ENCODE measurements at regions not wholly inside any gene's neighbourhood (a gene's known extent, or its start where the extent isn't known, plus 50 kb on each side); places are given as distances from the start of the nearest gene placed in this dataset.

DNA sequence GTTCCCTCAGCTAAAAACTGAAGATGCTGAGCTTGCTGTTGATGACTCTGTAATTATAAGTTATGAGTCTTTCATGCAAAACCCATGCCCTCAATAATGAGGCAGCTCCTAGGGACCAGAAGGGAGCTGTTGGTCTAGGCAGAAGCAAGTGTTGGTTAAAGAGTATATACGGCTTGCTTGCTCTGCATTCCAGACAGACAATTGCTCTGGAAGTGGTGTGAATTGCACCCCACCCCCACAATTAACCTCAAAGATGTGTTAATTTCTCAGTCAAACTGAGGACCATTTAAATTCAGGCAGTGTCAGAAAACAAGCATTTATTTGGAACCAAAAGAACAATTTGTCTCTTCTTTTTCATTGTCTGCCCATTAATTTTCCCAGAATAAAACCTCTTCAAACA lies 163.5 kb upstream of the EOMES start:
- TF ChIP-seq, protein P1, sequence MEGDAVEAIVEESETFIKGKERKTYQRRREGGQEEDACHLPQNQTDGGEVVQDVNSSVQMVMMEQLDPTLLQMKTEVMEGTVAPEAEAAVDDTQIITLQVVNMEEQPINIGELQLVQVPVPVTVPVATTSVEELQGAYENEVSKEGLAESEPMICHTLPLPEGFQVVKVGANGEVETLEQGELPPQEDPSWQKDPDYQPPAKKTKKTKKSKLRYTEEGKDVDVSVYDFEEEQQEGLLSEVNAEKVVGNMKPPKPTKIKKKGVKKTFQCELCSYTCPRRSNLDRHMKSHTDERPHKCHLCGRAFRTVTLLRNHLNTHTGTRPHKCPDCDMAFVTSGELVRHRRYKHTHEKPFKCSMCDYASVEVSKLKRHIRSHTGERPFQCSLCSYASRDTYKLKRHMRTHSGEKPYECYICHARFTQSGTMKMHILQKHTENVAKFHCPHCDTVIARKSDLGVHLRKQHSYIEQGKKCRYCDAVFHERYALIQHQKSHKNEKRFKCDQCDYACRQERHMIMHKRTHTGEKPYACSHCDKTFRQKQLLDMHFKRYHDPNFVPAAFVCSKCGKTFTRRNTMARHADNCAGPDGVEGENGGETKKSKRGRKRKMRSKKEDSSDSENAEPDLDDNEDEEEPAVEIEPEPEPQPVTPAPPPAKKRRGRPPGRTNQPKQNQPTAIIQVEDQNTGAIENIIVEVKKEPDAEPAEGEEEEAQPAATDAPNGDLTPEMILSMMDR (conservative IDR thresholded peaks at IDR 0.05; ENCODE audit: low read depth, low read length), result no peak
- no peak for TF ChIP-seq EZH2 (IDR thresholded peaks at IDR 0.05; ENCODE audit: borderline replicate concordance, low read depth, low read length, poor library complexity, severe bottlenecking)
- intact Hi-C loops (cut with micrococcal nuclease; ENCODE audit: unreplicated experiment), result no loop called here
- POLR2A ChIA-PET (ENCODE audit: low non-redundant PET), result no interaction called here

DNA sequence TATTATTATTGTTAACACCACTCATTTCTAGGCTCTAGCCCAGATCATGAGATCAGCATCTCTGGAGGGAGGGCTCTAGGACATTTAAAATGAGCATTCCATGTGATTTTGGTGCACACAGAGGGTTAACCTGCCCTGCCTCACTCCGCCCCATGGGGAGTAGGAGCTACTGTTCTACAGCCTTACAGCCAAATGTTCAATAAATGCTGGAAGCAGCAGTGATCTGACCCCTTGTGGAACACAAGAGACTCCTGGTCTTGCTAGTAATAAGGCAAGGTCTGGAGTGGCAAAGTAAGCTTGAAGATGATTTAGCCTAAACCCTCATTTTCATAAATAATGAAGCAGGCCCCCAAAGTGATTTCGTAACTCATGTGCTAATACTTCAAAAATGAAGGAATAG lies 166.4 kb upstream of the EOMES start:
- peaks cover 5% of the 10 kb centered on the region for H3K27me3 ChIP-seq (replicated peaks; ENCODE audit: insufficient read depth, low read depth, low read length, poor library complexity)
- no peaks in the 10 kb centered on the region for H3K9me3 ChIP-seq (ENCODE audit: low read depth, low read length, poor library complexity, severe bottlenecking)
- no peak for DNase-seq (ENCODE audit: low spot score)
- no peaks in the 10 kb centered on the region for H3K36me3 ChIP-seq (ENCODE audit: insufficient read depth, low read length, poor library complexity, severe bottlenecking)
- no peak overlapping the region for H3K27ac ChIP-seq (ENCODE audit: low read depth, low read length, poor library complexity, severe bottlenecking)
- intact Hi-C loops (cut with micrococcal nuclease; ENCODE audit: unreplicated experiment), result no loop called here
- H3K4me1 ChIP-seq (ENCODE audit: insufficient read depth, low read length, poor library complexity, severe bottlenecking), result no peaks in the 10 kb centered on the region
- no peak overlapping the region for H3K4me3 ChIP-seq (ENCODE audit: low read depth, low read length, poor library complexity, severe bottlenecking)
- ChIA-PET CTCF (no interaction called here), POLR2A (ENCODE audit: low non-redundant PET) (no interaction called here)
- no peak for TF ChIP-seq EZH2 (IDR thresholded peaks at IDR 0.05; ENCODE audit: borderline replicate concordance, low read depth, low read length, poor library complexity, severe bottlenecking)
- TF ChIP-seq, protein P1 (conservative IDR thresholded peaks at IDR 0.05; ENCODE audit: low read depth, low read length), result no peak
- BruUV-seq (replicated peaks), result no TSS peak

More for the DNA sequence above, 163.5 kb upstream of the EOMES start:
- Histone ChIP-seq H3K4me1 (ENCODE audit: insufficient read depth, low read length, poor library complexity, severe bottlenecking) (no peaks in the 10 kb centered on the region), H3K27me3 (replicated peaks; ENCODE audit: insufficient read depth, low read depth, low read length, poor library complexity) (peaks cover 7% of the 10 kb centered on the region), H3K4me3 (ENCODE audit: low read depth, low read length, poor library complexity, severe bottlenecking) (no peak overlapping the region), H3K9me3 (ENCODE audit: low read depth, low read length, poor library complexity, severe bottlenecking) (no peaks in the 10 kb centered on the region), H3K27ac (ENCODE audit: low read depth, low read length, poor library complexity, severe bottlenecking) (no peak overlapping the region), H3K36me3 (ENCODE audit: insufficient read depth, low read length, poor library complexity, severe bottlenecking) (no peaks in the 10 kb centered on the region)
- no peak for DNase-seq (ENCODE audit: low spot score)
- CTCF ChIA-PET, result interaction anchor here (0.7 kb wide), 1 partner anchor 174 kb away, joined by 11 read pairs; no protein-coding TSS in a partner anchor
- no TSS peak for BruUV-seq (replicated peaks)

DNA sequence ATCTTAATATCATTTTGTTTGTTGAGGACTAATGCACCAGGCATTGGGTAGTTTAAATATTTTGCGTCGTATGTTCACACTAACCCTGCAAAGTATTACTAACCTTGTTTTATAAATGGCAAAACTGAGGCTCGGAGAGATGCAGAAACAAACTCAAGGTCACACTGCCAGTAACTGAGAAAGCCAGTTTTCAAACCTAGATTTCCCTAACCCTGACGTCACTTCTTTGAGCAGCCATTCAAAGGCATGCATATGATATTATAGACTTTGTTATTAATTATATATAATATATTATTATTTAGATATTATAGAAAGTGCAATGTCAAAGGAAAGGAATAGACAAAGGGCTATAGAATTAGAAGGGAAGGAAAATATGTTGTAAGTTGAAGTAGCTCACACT lies 167.6 kb upstream of the EOMES start:
- Histone ChIP-seq H3K27me3 (replicated peaks; ENCODE audit: insufficient read depth, low read depth, low read length, poor library complexity) (peaks cover 9% of the 10 kb centered on the region), H3K9me3 (ENCODE audit: low read depth, low read length, poor library complexity, severe bottlenecking) (no peaks in the 10 kb centered on the region), H3K27ac (ENCODE audit: low read depth, low read length, poor library complexity, severe bottlenecking) (no peak overlapping the region), H3K36me3 (ENCODE audit: insufficient read depth, low read length, poor library complexity, severe bottlenecking) (no peaks in the 10 kb centered on the region), H3K4me1 (ENCODE audit: insufficient read depth, low read length, poor library complexity, severe bottlenecking) (no peaks in the 10 kb centered on the region), H3K4me3 (ENCODE audit: low read depth, low read length, poor library complexity, severe bottlenecking) (no peak overlapping the region)
- no peak for TF ChIP-seq EZH2 (IDR thresholded peaks at IDR 0.05; ENCODE audit: borderline replicate concordance, low read depth, low read length, poor library complexity, severe bottlenecking)
- TF ChIP-seq, protein P1 (conservative IDR thresholded peaks at IDR 0.05; ENCODE audit: low read depth, low read length), result no peak
- POLR2A ChIA-PET (ENCODE audit: low non-redundant PET), result no interaction called here
- DNase-seq (ENCODE audit: low spot score), result no peak
- CTCF ChIA-PET, result no interaction called here
- no TSS peak for BruUV-seq (replicated peaks)
- intact Hi-C loops (cut with micrococcal nuclease; ENCODE audit: unreplicated experiment), result no loop called here
